ENCODE measurements at regions not wholly inside any gene's neighbourhood (a gene's known extent, or its start where the extent isn't known, plus 50 kb on each side); places are given as distances from the start of the nearest gene placed in this dataset.

DNA sequence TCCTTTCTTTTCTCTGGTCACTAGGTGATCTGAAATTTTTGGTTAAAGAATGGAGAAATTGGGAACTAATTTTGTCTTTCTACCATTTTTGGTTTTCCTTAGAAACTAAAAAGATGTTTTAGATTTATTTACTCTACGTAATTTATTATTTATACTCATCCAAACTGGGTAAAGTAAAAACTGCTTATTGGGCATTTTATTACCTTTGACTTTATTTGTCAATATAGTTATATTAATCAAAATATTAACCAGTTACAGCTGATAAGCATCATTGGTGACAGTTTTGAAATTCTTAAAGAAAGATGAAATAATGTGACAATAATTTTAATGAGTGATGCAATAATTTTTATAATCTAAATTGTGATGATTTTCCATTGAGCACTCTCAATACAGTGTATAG lies 502.0 kb upstream of the RAG2 start:
- POLR2A ChIA-PET, result no interaction called here
- Mint-ChIP-seq H3K4me1 (no peaks in the 10 kb centered on the region), H3K36me3 (peaks cover 61% of the 10 kb centered on the region), H3K9me3 (peaks cover 69% of the 10 kb centered on the region), H3K27ac (no peak overlapping the region), H3K4me3 (no peak overlapping the region), H3K27me3 (ENCODE audit: low read depth) (peaks cover 13% of the 10 kb centered on the region)
- ATAC-seq (no peak), DNase-seq (ENCODE audit: low spot score) (no peak)
- TF ChIP-seq NR1H2 (CRISPR knock-in tag; IDR thresholded peaks at IDR 0.05) (no peak), HMGA2 (CRISPR knock-in tag; IDR thresholded peaks at IDR 0.05) (no peak), MXD4 (CRISPR knock-in tag; IDR thresholded peaks at IDR 0.05; ENCODE audit: borderline replicate concordance) (no peak), IRF2 (CRISPR knock-in tag; IDR thresholded peaks at IDR 0.05; ENCODE audit: borderline replicate concordance, low read depth) (no peak), SP1 (CRISPR knock-in tag; conservative IDR thresholded peaks at IDR 0.05) (no peak), FOXK1 (CRISPR knock-in tag; IDR thresholded peaks at IDR 0.05) (no peak), ZNF671 (CRISPR knock-in tag; IDR thresholded peaks at IDR 0.05) (no peak), CBFB (CRISPR knock-in tag; IDR thresholded peaks at IDR 0.05; ENCODE audit: low read depth) (no peak), OVOL2 (CRISPR knock-in tag; IDR thresholded peaks at IDR 0.05; ENCODE audit: borderline replicate concordance) (no peak), SMAD4 (CRISPR knock-in tag; IDR thresholded peaks at IDR 0.05) (no peak), JUN (CRISPR knock-in tag; IDR thresholded peaks at IDR 0.05) (no peak), ZNF138 (CRISPR knock-in tag; conservative IDR thresholded peaks at IDR 0.05) (no peak)
- TF ChIP-seq, protein P1, sequence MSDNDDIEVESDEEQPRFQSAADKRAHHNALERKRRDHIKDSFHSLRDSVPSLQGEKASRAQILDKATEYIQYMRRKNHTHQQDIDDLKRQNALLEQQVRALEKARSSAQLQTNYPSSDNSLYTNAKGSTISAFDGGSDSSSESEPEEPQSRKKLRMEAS (CRISPR knock-in tag; IDR thresholded peaks at IDR 0.05), result no peak
- TF ChIP-seq, protein P2, sequence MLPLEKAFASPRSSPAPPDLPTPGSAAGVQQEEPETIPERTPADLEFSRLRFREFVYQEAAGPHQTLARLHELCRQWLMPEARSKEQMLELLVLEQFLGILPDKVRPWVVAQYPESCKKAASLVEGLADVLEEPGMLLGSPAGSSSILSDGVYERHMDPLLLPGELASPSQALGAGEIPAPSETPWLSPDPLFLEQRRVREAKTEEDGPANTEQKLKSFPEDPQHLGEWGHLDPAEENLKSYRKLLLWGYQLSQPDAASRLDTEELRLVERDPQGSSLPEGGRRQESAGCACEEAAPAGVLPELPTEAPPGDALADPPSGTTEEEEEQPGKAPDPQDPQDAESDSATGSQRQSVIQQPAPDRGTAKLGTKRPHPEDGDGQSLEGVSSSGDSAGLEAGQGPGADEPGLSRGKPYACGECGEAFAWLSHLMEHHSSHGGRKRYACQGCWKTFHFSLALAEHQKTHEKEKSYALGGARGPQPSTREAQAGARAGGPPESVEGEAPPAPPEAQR (CRISPR knock-in tag; IDR thresholded peaks at IDR 0.05), result no peak
- TF ChIP-seq, protein P3, sequence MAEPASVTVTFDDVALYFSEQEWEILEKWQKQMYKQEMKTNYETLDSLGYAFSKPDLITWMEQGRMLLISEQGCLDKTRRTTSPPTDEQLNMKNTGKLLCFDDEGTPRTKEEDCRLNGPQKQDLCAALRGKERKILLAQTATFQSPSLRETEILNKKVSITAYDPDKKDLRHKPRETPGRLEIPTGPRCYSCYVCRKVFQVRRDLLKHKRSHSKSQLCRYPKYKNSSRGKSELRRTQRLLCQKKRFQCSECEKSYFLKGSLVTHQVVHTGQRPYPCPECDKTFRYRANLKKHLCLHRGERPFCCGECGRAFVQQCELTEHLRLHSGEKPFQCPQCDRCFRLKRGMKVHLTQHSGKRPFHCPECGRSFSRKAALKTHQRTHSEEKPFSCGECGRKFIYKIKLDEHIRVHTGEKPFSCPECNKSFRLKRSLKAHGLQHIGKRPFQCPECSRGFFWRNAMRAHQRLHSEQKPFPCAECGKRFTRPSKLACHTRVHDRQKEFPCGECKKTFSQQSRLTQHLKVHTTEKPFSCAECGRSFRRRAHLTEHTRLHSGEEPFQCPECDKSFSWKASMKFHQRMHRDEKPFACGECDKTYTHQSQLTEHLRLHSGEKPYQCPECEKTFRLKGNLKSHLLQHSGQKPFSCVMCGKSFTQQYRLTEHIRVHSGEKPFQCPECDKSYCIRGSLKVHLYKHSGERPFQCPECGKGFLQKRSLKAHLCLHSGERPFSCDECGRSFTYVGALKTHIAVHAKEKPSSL (CRISPR knock-in tag; conservative IDR thresholded peaks at IDR 0.05), result no peak
- TF ChIP-seq, protein P4, sequence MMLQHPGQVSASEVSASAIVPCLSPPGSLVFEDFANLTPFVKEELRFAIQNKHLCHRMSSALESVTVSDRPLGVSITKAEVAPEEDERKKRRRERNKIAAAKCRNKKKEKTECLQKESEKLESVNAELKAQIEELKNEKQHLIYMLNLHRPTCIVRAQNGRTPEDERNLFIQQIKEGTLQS (CRISPR knock-in tag; conservative IDR thresholded peaks at IDR 0.05), result no peak
- TF ChIP-seq, protein P5, sequence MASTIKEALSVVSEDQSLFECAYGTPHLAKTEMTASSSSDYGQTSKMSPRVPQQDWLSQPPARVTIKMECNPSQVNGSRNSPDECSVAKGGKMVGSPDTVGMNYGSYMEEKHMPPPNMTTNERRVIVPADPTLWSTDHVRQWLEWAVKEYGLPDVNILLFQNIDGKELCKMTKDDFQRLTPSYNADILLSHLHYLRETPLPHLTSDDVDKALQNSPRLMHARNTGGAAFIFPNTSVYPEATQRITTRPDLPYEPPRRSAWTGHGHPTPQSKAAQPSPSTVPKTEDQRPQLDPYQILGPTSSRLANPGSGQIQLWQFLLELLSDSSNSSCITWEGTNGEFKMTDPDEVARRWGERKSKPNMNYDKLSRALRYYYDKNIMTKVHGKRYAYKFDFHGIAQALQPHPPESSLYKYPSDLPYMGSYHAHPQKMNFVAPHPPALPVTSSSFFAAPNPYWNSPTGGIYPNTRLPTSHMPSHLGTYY (CRISPR knock-in tag; IDR thresholded peaks at IDR 0.05), result no peak
- TF ChIP-seq, protein P6, sequence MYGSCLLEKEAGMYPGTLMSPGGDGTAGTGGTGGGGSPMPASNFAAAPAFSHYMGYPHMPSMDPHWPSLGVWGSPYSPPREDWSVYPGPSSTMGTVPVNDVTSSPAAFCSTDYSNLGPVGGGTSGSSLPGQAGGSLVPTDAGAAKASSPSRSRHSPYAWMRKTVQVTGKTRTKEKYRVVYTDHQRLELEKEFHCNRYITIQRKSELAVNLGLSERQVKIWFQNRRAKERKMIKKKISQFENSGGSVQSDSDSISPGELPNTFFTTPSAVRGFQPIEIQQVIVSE (CRISPR knock-in tag; IDR thresholded peaks at IDR 0.05; ENCODE audit: borderline replicate concordance), result no peak
- CTCF ChIA-PET, result no interaction called here

DNA sequence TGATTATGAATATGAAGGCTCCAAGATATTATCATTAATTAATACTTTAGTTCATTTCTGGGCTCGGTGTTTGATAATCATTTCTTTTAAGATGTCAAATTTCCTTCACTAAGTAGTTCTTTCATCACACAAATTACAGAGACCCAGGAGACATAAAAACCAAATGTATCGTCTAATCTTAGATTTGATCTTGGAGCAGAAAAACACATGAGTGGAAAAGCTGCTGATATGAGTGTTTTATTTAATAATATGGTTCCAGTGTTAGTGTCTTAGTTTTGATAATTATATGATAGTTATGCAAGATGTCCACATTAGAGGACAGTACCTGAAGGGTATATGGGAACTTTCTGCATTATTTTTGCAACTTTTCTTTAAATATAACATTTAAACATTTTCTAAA lies 494.5 kb upstream of the RAG2 start:
- H3K4me3 Mint-ChIP-seq, result no peak overlapping the region
- ATAC-seq (no peak), DNase-seq (ENCODE audit: low spot score) (no peak)
- POLR2A ChIA-PET, result no interaction called here
- H3K4me1 Mint-ChIP-seq, result no peaks in the 10 kb centered on the region
- no peak overlapping the region for H3K27ac Mint-ChIP-seq
- CTCF ChIA-PET, result no interaction called here
- peaks cover 3% of the 10 kb centered on the region; the same call in 1 of the 2 replicates for H3K27me3 Mint-ChIP-seq (ENCODE audit: low read depth)
- peaks cover 79% of the 10 kb centered on the region for H3K9me3 Mint-ChIP-seq
- TF ChIP-seq, protein P7, sequence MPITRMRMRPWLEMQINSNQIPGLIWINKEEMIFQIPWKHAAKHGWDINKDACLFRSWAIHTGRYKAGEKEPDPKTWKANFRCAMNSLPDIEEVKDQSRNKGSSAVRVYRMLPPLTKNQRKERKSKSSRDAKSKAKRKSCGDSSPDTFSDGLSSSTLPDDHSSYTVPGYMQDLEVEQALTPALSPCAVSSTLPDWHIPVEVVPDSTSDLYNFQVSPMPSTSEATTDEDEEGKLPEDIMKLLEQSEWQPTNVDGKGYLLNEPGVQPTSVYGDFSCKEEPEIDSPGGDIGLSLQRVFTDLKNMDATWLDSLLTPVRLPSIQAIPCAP (CRISPR knock-in tag; IDR thresholded peaks at IDR 0.05), result no peak
- TF ChIP-seq EMX1 (CRISPR knock-in tag; IDR thresholded peaks at IDR 0.05) (no peak), ZNF138 (CRISPR knock-in tag; conservative IDR thresholded peaks at IDR 0.05) (no peak), FOXJ3 (CRISPR knock-in tag; IDR thresholded peaks at IDR 0.05; ENCODE audit: borderline replicate concordance) (no peak), FOXP1 (CRISPR knock-in tag; IDR thresholded peaks at IDR 0.05; ENCODE audit: borderline replicate concordance) (no peak), JAZF1 (CRISPR knock-in tag; IDR thresholded peaks at IDR 0.05) (no peak)
- TF ChIP-seq, protein P5 (CRISPR knock-in tag; IDR thresholded peaks at IDR 0.05), result no peak
- TF ChIP-seq, protein P8, sequence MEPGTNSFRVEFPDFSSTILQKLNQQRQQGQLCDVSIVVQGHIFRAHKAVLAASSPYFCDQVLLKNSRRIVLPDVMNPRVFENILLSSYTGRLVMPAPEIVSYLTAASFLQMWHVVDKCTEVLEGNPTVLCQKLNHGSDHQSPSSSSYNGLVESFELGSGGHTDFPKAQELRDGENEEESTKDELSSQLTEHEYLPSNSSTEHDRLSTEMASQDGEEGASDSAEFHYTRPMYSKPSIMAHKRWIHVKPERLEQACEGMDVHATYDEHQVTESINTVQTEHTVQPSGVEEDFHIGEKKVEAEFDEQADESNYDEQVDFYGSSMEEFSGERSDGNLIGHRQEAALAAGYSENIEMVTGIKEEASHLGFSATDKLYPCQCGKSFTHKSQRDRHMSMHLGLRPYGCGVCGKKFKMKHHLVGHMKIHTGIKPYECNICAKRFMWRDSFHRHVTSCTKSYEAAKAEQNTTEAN (CRISPR knock-in tag; IDR thresholded peaks at IDR 0.05), result no peak
- H3K36me3 Mint-ChIP-seq, result peaks cover 64% of the 10 kb centered on the region

Measured in WTC11 (cell line).